WI38 (cell line): ENCODE measurements at regions not wholly inside any gene's neighbourhood (a gene's known extent, or its start where the extent isn't known, plus 50 kb on each side); places are given as distances from the start of the nearest gene placed in this dataset.

ENCODE experiments used
- H3K4me3 ChIP-seq: 2 replicates; pipeline ENCODE4 v1.5.1; 2011; ENCODE audit warnings: low read depth, mild to moderate bottlenecking, control low read depth, low read length
- CTCF ChIP-seq: IDR thresholded peaks from 2 replicates; pipeline ENCODE4 v1.5.1; 2012; ENCODE audit warnings: low read depth, mild to moderate bottlenecking, control low read depth, low read length

- no peak for TF ChIP-seq CTCF
Observed at GRCh38 chr5:56656846-56657726, 158.3 kb upstream of the MAP3K1 start.

GRCh38 chr5:56651893-56652292, 163.5 kb upstream of the MAP3K1 start:
- TF ChIP-seq CTCF = no peak
- H3K4me3 ChIP-seq = no peak overlapping the region

More at GRCh38 chr5:56656846-56657726, 158.3 kb upstream of the MAP3K1 start:
- H3K4me3 ChIP-seq = no peak overlapping the region

GRCh38 chr5:56650386-56650785, 165.0 kb upstream of the MAP3K1 start:
- no peak overlapping the region for H3K4me3 ChIP-seq
- no peak for TF ChIP-seq CTCF

- no peak for TF ChIP-seq CTCF
- no peak overlapping the region for H3K4me3 ChIP-seq
Observed at GRCh38 chr5:56649569-56649968, 165.8 kb upstream of the MAP3K1 start.

GRCh38 chr5:56648460-56649034, 166.8 kb upstream of the MAP3K1 start:
- no peak for TF ChIP-seq CTCF

GRCh38 chr5:56647099-56647850, 168.1 kb upstream of the MAP3K1 start:
- TF ChIP-seq CTCF = no peak
- H3K4me3 ChIP-seq = no peak overlapping the region

More at GRCh38 chr5:56648460-56649034, 166.8 kb upstream of the MAP3K1 start:
- H3K4me3 ChIP-seq = no peak overlapping the region
